ENCODE measurements at regions not wholly inside any gene's neighbourhood (a gene's known extent, or its start where the extent isn't known, plus 50 kb on each side); places are given as distances from the start of the nearest gene placed in this dataset.

DNA sequence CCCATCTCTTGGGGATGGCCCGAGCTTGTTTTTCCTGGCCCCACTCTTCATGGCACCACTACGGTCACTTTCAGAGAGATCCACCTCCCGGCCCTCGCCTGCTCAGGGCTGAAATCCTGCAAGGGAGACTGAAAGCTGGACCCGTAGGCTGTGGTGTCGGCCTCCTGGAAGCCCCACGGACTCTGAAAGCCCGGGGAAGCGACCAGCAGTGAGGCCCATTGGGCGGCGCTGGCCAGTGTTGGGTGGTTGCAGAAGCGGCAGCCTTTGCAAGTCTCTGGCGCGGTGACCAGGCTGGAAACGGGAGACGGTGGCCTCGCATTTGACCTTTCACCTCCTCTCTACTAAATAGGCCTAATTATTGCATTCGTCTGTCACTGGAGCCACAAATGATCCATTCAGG, 186.0 kb upstream of the FOXF1 start:
- DNase-seq (ENCODE audit: low read depth), result no peak
- TF ChIP-seq, protein P1, sequence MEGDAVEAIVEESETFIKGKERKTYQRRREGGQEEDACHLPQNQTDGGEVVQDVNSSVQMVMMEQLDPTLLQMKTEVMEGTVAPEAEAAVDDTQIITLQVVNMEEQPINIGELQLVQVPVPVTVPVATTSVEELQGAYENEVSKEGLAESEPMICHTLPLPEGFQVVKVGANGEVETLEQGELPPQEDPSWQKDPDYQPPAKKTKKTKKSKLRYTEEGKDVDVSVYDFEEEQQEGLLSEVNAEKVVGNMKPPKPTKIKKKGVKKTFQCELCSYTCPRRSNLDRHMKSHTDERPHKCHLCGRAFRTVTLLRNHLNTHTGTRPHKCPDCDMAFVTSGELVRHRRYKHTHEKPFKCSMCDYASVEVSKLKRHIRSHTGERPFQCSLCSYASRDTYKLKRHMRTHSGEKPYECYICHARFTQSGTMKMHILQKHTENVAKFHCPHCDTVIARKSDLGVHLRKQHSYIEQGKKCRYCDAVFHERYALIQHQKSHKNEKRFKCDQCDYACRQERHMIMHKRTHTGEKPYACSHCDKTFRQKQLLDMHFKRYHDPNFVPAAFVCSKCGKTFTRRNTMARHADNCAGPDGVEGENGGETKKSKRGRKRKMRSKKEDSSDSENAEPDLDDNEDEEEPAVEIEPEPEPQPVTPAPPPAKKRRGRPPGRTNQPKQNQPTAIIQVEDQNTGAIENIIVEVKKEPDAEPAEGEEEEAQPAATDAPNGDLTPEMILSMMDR (IDR thresholded peaks at IDR 0.05; ENCODE audit: low read depth, low read length, missing control alignments), result no peak
- no peak overlapping the region for H3K4me3 ChIP-seq (ENCODE audit: low read depth, low read length)

DNA sequence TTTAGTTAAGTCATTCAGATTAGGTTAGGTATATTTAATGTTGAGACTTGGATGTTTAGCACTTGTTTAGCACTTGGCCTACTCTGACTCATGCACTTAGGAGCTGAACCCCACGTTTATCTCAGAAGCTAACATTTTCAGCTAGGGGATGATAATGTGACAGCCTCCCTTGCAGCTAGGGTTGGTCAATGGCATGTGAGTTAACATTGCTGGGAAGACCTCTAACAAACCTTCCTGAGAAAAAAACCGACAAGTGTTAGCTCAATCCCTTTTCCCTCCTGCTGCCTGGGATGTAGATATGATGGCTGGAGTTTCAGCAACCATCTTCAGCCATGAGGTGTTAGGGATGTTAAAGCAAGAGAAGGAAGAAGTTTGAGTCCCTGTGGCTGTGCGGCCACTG, 185.0 kb upstream of the FOXF1 start:
- H3K4me3 ChIP-seq (ENCODE audit: low read depth, low read length), result no peak overlapping the region
- no peak for DNase-seq (ENCODE audit: low read depth)
- TF ChIP-seq, protein P1 (IDR thresholded peaks at IDR 0.05; ENCODE audit: low read depth, low read length, missing control alignments), result no peak

DNA sequence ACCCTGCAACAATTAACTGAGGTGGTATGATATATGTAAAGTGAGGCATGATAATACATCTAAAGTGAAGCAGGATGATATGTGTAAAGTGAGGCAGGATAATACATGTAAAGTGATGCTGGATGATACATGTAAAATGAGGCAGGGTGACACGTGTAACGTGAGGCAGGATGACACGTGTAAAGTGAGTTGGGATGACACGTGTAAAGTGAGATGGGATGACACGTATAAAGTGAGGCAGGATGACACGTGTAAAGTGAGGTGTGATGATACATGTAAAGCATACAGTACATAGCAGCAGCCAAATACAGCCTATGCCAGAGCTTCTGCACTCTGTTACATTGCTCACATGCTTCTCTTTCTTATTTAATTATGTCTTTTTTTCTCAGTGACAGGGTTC, 184.4 kb upstream of the FOXF1 start:
- no peak overlapping the region for H3K4me3 ChIP-seq (ENCODE audit: low read depth, low read length)
- no peak for DNase-seq (ENCODE audit: low read depth)
- TF ChIP-seq, protein P1 (IDR thresholded peaks at IDR 0.05; ENCODE audit: low read depth, low read length, missing control alignments), result no peak

DNA sequence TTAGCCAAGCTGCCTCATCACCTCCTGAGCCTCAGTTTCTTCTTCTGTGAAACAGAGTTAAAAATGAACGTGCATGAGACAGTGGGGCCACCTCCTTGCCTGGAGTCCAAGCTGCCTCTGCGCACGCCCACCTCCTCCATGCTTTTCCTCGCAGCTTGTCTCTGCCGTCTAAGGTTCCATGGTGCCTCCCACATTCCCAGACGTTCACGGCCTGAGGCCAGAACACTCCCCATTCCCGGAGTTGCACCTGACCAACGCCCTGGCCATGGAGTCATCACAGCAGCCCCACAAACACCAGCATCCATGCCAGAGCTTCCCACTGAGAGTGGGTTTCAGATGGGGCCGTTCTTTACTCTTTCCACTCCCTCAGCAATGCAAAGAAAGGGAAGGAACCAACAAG, 183.0 kb upstream of the FOXF1 start:
- TF ChIP-seq, protein P1 (IDR thresholded peaks at IDR 0.05; ENCODE audit: low read depth, low read length, missing control alignments), result no peak
- H3K4me3 ChIP-seq (ENCODE audit: low read depth, low read length), result no peak overlapping the region
- DNase-seq (ENCODE audit: low read depth), result no peak

DNA sequence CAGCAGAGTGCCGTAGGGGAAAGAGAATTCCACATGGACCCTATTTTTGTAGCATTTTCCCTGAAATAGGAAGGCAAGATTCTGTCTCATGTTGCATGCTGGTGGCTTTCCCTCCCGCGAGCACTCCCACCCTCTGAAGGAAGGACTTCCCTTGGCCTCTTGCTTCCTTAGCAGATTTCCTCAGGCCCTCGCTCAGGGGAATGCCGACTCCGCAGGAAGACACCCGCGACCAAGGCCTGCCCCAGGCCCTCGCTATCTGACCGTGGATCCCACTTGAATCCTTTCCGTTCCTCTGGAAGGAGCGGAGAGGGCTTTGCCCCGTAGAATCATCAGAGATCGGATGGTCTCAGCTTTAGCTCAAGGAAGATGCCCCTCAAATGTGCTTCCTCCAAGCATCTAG, 179.4 kb upstream of the FOXF1 start:
- no peak for DNase-seq (ENCODE audit: low read depth)
- H3K4me3 ChIP-seq (ENCODE audit: low read depth, low read length), result no peak overlapping the region
- TF ChIP-seq, protein P1 (IDR thresholded peaks at IDR 0.05; ENCODE audit: low read depth, low read length, missing control alignments), result no peak

DNA sequence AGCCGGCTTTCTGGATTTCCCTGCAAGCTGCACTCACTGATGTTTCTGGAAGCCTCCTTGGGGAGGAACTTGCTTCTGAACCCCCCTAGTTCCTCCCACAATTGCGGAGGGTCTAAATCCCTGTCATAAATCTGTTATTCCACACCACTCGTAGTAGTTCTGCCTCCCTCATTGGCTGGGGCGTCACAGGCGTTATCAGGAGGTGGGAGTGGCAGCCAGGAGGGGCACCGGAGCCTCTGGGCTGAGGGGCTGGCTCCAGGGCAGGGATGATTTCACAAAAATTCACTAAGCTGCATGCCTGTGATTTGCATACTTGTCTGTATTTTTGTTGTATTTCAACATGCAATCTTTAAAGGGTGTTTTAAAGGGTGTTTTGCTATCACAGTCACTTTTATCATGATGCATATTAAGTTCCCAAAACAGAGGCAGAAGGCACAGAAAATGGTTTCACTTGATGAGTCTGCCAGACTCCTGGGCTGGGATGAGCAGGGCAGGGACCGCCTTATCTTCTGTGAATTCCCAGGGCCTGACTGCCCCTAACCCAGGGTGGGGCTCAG, 176.2 kb upstream of the FOXF1 start:
- TF ChIP-seq, protein P1 (IDR thresholded peaks at IDR 0.05; ENCODE audit: low read depth, low read length, missing control alignments), result no peak
- H3K4me3 ChIP-seq (ENCODE audit: low read depth, low read length), result no peak overlapping the region
- no peak for DNase-seq (ENCODE audit: low read depth)

All from GM12864 (cell line).